Left ventricle myocardium inferior (tissue), 1 donor: ENCODE measurements at regions not wholly inside any gene's neighbourhood (a gene's known extent, or its start where the extent isn't known, plus 50 kb on each side); places are given as distances from the start of the nearest gene placed in this dataset.

ENCODE experiments used
- DNase-seq: peaks from one replicate; pipeline ENCODE4 v3.0.0-alpha.2; 2020
- H3K27ac ChIP-seq: fragments of 200-600 bp; replicated peaks from 2 replicates; pipeline ENCODE4 v1.8.0; 2021
- H3K27me3 ChIP-seq: fragments of 200-600 bp; 2 replicates; pipeline ENCODE4 v1.8.0; 2021; ENCODE audit warnings: low read depth
- H3K36me3 ChIP-seq: fragments of 200-600 bp; 2 replicates; pipeline ENCODE4 v1.8.0; 2021
- H3K4me1 ChIP-seq: fragments of 200-600 bp; 2 replicates; pipeline ENCODE4 v1.8.0; 2021
- H3K4me3 ChIP-seq: fragments of 200-600 bp; 2 replicates; pipeline ENCODE4 v1.8.0; 2021; ENCODE audit warnings: mild to moderate bottlenecking, moderate library complexity
- H3K9me3 ChIP-seq: fragments of 200-600 bp; replicated peaks from 2 replicates; pipeline ENCODE4 v1.8.0; 2021
- intact Hi-C: fragments of 100-400 bp; cut with micrococcal nuclease; formaldehyde crosslinking; loops from one replicate; pipeline ENCODE4 v1.11.0; 2022
- TF ChIP-seq, protein P1 (sequence below): fragments of 200-600 bp; IDR thresholded peaks from 2 replicates; pipeline ENCODE4 v1.8.0; 2021; ENCODE audit warnings: antibody characterized with exemption, mild to moderate bottlenecking, borderline replicate concordance
- donor health status: DM: no; HTN: yes; CAD: no; lungs with severe emphysema.

DNA sequence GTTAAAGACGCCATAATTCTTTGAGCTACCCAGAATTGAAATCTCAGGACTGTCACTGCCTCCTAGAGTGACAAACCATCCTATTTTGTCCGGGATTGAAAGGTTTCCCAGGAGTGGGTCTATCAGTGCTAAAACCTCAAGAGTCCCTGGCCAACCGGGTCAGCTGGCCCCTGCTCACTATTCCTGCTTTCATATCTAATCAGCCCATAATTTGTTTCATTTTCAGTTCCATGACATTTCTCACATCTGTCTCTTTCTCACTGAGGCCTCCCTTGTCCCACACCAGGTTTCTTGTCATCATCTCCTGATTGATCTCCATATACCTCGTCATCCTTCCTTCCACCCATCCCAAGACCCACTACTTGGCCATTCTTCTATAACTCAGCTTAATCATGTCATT, 98.2 kb downstream of the SLC35B3 start:
- H3K4me3 ChIP-seq = no peak overlapping the region
- TF ChIP-seq, protein P1, sequence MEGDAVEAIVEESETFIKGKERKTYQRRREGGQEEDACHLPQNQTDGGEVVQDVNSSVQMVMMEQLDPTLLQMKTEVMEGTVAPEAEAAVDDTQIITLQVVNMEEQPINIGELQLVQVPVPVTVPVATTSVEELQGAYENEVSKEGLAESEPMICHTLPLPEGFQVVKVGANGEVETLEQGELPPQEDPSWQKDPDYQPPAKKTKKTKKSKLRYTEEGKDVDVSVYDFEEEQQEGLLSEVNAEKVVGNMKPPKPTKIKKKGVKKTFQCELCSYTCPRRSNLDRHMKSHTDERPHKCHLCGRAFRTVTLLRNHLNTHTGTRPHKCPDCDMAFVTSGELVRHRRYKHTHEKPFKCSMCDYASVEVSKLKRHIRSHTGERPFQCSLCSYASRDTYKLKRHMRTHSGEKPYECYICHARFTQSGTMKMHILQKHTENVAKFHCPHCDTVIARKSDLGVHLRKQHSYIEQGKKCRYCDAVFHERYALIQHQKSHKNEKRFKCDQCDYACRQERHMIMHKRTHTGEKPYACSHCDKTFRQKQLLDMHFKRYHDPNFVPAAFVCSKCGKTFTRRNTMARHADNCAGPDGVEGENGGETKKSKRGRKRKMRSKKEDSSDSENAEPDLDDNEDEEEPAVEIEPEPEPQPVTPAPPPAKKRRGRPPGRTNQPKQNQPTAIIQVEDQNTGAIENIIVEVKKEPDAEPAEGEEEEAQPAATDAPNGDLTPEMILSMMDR = no peak
- intact Hi-C loops = no loop called here
- no peaks in the 10 kb centered on the region for H3K36me3 ChIP-seq
- H3K4me1 ChIP-seq = no peaks in the 10 kb centered on the region
- no peaks in the 10 kb centered on the region for H3K9me3 ChIP-seq
- H3K27me3 ChIP-seq = no peaks in the 10 kb centered on the region
- no peak for DNase-seq
- no peak overlapping the region for H3K27ac ChIP-seq

DNA sequence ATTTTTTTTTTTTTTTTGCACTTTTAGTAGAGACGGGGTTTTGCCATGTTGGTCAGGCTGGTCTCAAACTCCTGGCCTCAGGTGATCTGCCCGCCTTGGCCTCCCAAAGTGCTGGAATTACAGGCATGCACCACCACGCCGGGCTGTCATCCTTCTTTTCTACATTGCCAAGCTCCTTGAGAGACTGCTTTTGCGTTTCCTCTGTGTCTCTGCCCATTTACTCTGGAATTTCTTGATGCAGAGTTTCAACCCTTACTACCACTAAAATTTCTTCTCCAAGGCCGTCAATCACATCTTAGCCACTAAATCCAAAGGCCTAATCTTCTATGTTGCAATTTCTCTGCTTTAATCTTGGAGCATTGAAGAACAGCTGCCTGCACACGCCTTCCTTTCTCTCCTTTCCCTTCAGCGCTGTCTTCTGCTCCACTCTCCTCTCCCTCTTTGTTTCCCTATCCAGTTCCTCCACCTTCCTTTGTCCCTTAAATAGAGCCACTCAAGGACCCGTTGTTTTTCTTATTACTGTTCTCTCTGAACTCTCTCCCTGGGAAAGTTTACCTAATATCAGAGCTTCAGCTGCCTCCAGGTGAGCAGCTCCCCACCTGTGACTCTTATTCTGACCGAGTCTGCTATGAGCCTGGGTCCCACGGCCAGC, 98.8 kb downstream of the SLC35B3 start:
- no peak for DNase-seq
- intact Hi-C loops = no loop called here
- H3K4me3 ChIP-seq = no peak overlapping the region
- H3K27me3 ChIP-seq = no peaks in the 10 kb centered on the region
- TF ChIP-seq, protein P1 = no peak
- no peaks in the 10 kb centered on the region for H3K9me3 ChIP-seq
- H3K4me1 ChIP-seq = no peaks in the 10 kb centered on the region
- no peak overlapping the region for H3K27ac ChIP-seq
- no peaks in the 10 kb centered on the region for H3K36me3 ChIP-seq

DNA sequence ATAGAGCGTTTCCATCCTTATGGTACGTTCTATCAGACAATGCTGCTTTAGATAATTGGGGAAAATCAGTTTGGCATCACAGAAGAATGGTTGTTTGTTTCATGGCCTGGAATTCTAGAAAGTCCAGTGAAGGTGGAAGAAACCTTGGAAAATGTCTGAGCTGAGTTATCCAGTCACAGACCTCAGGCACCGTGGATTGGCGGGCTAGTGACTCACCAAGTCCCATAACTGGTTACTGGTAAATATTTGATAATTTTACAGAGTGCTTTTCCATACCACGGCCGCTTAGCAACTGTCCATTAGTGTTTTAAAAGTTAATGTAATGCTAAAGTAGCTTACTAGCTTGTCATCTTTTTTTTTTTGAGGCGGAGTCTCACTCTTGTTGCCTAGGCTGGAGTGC, 99.4 kb downstream of the SLC35B3 start:
- Histone ChIP-seq H3K9me3 (no peaks in the 10 kb centered on the region), H3K27ac (no peak overlapping the region), H3K4me3 (no peak overlapping the region), H3K36me3 (no peaks in the 10 kb centered on the region), H3K27me3 (no peaks in the 10 kb centered on the region), H3K4me1 (no peaks in the 10 kb centered on the region)
- no peak for DNase-seq
- TF ChIP-seq, protein P1 = no peak
- intact Hi-C loops = no loop called here

DNA sequence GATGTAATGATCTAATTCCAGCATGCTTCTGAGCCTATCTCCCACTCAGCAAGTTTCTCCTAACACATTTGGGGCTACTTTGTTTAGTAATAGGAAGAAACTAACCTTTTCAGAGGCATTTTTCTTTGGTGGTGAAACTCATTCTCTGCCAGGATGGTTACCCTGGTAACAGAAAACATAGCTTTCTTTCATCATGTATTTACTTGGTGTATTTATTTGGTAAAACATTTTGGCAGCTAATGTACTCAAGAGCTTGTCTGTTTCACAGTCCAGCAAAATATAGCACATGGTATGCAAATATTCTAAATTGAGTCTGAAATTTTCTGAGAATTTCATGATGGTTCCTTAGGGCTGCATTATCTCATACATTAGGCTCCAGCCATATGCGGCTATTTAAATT, 100.0 kb downstream of the SLC35B3 start:
- no peaks in the 10 kb centered on the region for H3K27me3 ChIP-seq
- H3K9me3 ChIP-seq = no peaks in the 10 kb centered on the region
- intact Hi-C loops = no loop called here
- no peaks in the 10 kb centered on the region for H3K4me1 ChIP-seq
- no peak overlapping the region for H3K4me3 ChIP-seq
- TF ChIP-seq, protein P1 = no peak
- H3K27ac ChIP-seq = no peak overlapping the region
- H3K36me3 ChIP-seq = no peaks in the 10 kb centered on the region
- DNase-seq = no peak

DNA sequence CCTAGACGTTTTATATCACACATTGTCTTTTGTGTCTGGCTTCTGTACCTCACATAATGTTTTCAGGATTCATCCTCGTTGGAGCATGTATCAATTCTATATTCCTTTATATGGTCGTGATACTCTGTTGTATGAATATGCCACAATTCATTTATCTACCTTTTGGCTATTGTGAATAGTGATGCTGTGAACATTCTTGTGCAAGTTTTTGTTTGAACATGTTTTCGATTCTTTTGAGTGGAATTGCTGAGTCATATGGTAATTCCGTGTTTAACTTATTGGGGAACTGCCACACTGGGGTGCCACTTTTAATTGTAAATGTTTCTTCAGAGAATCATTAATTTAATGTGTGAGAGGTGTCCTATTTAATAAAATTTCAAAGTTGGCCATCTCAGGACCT, 101.2 kb downstream of the SLC35B3 start:
- no peak overlapping the region for H3K4me3 ChIP-seq
- no peaks in the 10 kb centered on the region for H3K36me3 ChIP-seq
- no peaks in the 10 kb centered on the region for H3K27me3 ChIP-seq
- no peak overlapping the region for H3K27ac ChIP-seq
- no peak for DNase-seq
- no peaks in the 10 kb centered on the region for H3K9me3 ChIP-seq
- H3K4me1 ChIP-seq = no peaks in the 10 kb centered on the region
- intact Hi-C loops = no loop called here
- TF ChIP-seq, protein P1 = no peak
